GM12891 (cell line): ENCODE measurements at regions not wholly inside any gene's neighbourhood (a gene's known extent, or its start where the extent isn't known, plus 50 kb on each side); places are given as distances from the start of the nearest gene placed in this dataset.

ENCODE experiments used
- PAX5 ChIP-seq: IDR thresholded peaks from 2 replicates; pipeline ENCODE4 v1.6.1; 2011; ENCODE audit warnings: low read length, moderate library complexity, mild to moderate bottlenecking; ENCODE audit not compliant: insufficient read depth, severe bottlenecking
- POLR2A ChIP-seq: IDR thresholded peaks from 2 replicates; pipeline ENCODE4 v1.6.1; 2011; ENCODE audit warnings: low read depth, low read length, control low read depth
- POLR2AphosphoS5 ChIP-seq: IDR thresholded peaks from 2 replicates; pipeline ENCODE4 v1.6.1; 2011; ENCODE audit warnings: low read depth, low read length, control low read depth
- POU2F2 ChIP-seq: IDR thresholded peaks from 2 replicates; pipeline ENCODE4 v1.6.1; 2011; ENCODE audit warnings: low read depth, mild to moderate bottlenecking, control low read depth, low read length, moderate library complexity
- SPI1 ChIP-seq: IDR thresholded peaks from 2 replicates; pipeline ENCODE4 v1.6.1; 2011; ENCODE audit warnings: low read depth, low read length, control low read depth
- TAF1 ChIP-seq: IDR thresholded peaks from 2 replicates; pipeline ENCODE4 v1.6.1; 2011; ENCODE audit warnings: low read depth, low read length, control low read depth

DNA sequence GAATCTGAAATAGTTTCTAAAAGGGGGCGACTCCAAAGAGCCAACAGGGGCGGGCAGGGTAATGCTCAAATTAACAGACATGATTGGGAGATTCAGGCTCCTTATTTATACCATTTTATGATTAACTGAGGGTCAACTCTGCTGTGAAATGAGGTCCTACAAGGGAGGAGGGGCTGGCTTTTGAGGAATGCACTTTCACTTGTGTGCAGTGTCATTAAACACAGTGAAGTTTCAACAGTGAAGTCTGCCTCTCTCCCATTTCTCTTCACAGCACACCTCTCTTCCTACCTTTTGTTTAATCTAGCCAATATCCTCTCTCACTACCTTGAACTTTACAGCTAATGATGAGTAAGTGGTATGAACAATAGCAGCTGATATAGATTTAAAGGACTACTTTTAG, 557.3 kb upstream of the CITED2 start:
- TF ChIP-seq POLR2A: no peak
- TF ChIP-seq POLR2AphosphoS5: no peak
- no peak for TF ChIP-seq TAF1
- no peak for TF ChIP-seq POU2F2
- TF ChIP-seq PAX5: no peak
- TF ChIP-seq SPI1: no peak
